H1 (cell line): ENCODE measurements at regions not wholly inside any gene's neighbourhood (a gene's known extent, or its start where the extent isn't known, plus 50 kb on each side); places are given as distances from the start of the nearest gene placed in this dataset.

ENCODE experiments used
- CTCF ChIA-PET: fragments of 300-600 bp; sonication (Branson Sonifier 250); formaldehyde crosslinking; loops from one replicate; lab custom pipeline; 2021; ENCODE audit not compliant: partially characterized antibody; lab: Charles Lee
- POLR2A ChIA-PET: fragments of 300-600 bp; sonication (Branson Sonifier 250); formaldehyde crosslinking; loops from one replicate; lab custom pipeline; 2021; ENCODE audit warnings: inconsistent platforms; ENCODE audit not compliant: partially characterized antibody; lab: Charles Lee
- DNase-seq, 2 experiments: peaks; one replicate each; pipeline versions ENCODE4 v3.0.0 to v3.0.0-alpha.2; 2010 to 2022; ENCODE audit warnings: low spot score in 2 of 2, low read depth in 1 of 2, mixed read lengths in 1 of 2
- FAIRE-seq: peaks from 2 replicates; lab custom pipeline; 2011; peaks lifted over from hg19 to GRCh38; lab: Jason Lieb, UNC
- H2AFZ ChIP-seq: 2 replicates; pipeline ENCODE4 v1.8.1; 2012; ENCODE audit warnings: low read length, inconsistent platforms
- H2AK5ac ChIP-seq: 2 replicates; pipeline ENCODE4 v1.6.1; 2013; ENCODE audit warnings: low read depth, low read length
- H2BK120ac ChIP-seq: replicated peaks from 2 replicates; pipeline ENCODE3; 2013; ENCODE audit warnings: low read depth, low read length, inconsistent platforms
- H2BK12ac ChIP-seq: 2 replicates; pipeline ENCODE4 v1.6.1; 2013; ENCODE audit warnings: low read depth, low read length
- H2BK15ac ChIP-seq: 2 replicates; pipeline ENCODE4 v1.6.1; 2013; ENCODE audit warnings: low read length
- H2BK20ac ChIP-seq: 2 replicates; pipeline ENCODE4 v1.6.1; 2013; ENCODE audit warnings: low read length
- H2BK5ac ChIP-seq: 2 replicates; pipeline ENCODE4 v1.6.1; 2013; ENCODE audit warnings: low read depth, low read length
- H3K14ac ChIP-seq: 2 replicates; pipeline ENCODE4 v1.6.1; 2013; ENCODE audit warnings: inconsistent platforms; ENCODE audit not compliant: insufficient read length
- H3K18ac ChIP-seq: 2 replicates; pipeline ENCODE4 v1.6.1; 2013; ENCODE audit warnings: low read length; ENCODE audit errors: extremely low read depth
- H3K23ac ChIP-seq: 2 replicates; pipeline ENCODE4 v1.6.1; 2013; ENCODE audit warnings: inconsistent platforms; ENCODE audit not compliant: insufficient read length
- H3K23me2 ChIP-seq: 2 replicates; pipeline ENCODE4 v1.6.1; 2013; ENCODE audit warnings: low read depth, low read length
- H3K27ac ChIP-seq: 2 replicates; pipeline ENCODE4 v1.6.1; 2011; ENCODE audit warnings: low read depth, low read length, inconsistent platforms
- H3K27me3 ChIP-seq, 4 experiments: replicated peaks in 1 of 4; 1 replicate in 1 of 4; 2 replicates in 3 of 4; pipeline versions ENCODE4 v1.6.1 to v1.8.1; 2011 to 2013; ENCODE audit warnings: low read length in 3 of 4, mild to moderate bottlenecking in 3 of 4, inconsistent platforms in 2 of 4, mixed read lengths in 2 of 4, moderate library complexity in 1 of 4; ENCODE audit not compliant: control insufficient read depth in 3 of 4, insufficient read depth in 3 of 4; ENCODE audit errors: extremely low read depth in 1 of 4
- H3K36me3 ChIP-seq, 4 experiments: 2 replicates each; pipeline versions ENCODE4 v1.6.1 to v1.8.1; 2011 to 2013; ENCODE audit warnings: mild to moderate bottlenecking in 4 of 4, low read length in 3 of 4, moderate library complexity in 2 of 4, control low read depth in 1 of 4, inconsistent platforms in 1 of 4; ENCODE audit not compliant: insufficient read depth in 4 of 4, control insufficient read depth in 2 of 4
- H3K4ac ChIP-seq: replicated peaks from 2 replicates; pipeline ENCODE3; 2013; ENCODE audit warnings: low read length, low read depth, mixed read lengths, inconsistent platforms; ENCODE audit not compliant: insufficient read length
- H3K4me1 ChIP-seq, 4 experiments: replicated peaks in 1 of 4; 1 replicate in 1 of 4; 2 replicates in 3 of 4; pipeline versions ENCODE4 v1.6.1 to v1.8.1; 2011 to 2013; ENCODE audit warnings: low read length in 3 of 4, inconsistent platforms in 2 of 4, mixed read lengths in 1 of 4; ENCODE audit not compliant: insufficient read depth in 4 of 4, control insufficient read depth in 3 of 4
- H3K4me2 ChIP-seq, 2 experiments: 2 replicates each; pipeline versions ENCODE4 v1.6.1 to v1.8.1; 2011 to 2013; ENCODE audit warnings: low read depth in 2 of 2, low read length in 2 of 2, control low read depth in 1 of 2, inconsistent platforms in 1 of 2, mild to moderate bottlenecking in 1 of 2; ENCODE audit not compliant: insufficient read depth in 1 of 2
- H3K4me3 ChIP-seq, 4 experiments: fragments of 200-600, 300-600 bp in 1 of 4; sonication (generic), shearing (Covaris generic), sonication (Bioruptor Twin) in 1 of 4; 2 replicates each; pipeline versions ENCODE4 v1.5.1 to v1.8.1; 2011 to 2016; ENCODE audit warnings: low read length in 4 of 4, low read depth in 3 of 4, control low read depth in 2 of 4, inconsistent platforms in 2 of 4, mild to moderate bottlenecking in 2 of 4, mixed read lengths in 1 of 4, moderate library complexity in 1 of 4; ENCODE audit not compliant: insufficient read depth in 2 of 4; ENCODE audit errors: extremely low read depth in 1 of 4
- H3K56ac ChIP-seq: replicated peaks from 2 replicates; pipeline ENCODE3; 2013; ENCODE audit warnings: low read depth, mild to moderate bottlenecking, mixed read lengths, low read length, inconsistent platforms; ENCODE audit not compliant: insufficient read length
- H3K79me1 ChIP-seq: 2 replicates; pipeline ENCODE4 v1.6.1; 2013; ENCODE audit warnings: low read depth, low read length, control low read depth
- H3K79me2 ChIP-seq, 2 experiments: 2 replicates each; pipeline versions ENCODE4 v1.6.1 to v1.8.1; 2012 to 2013; ENCODE audit warnings: low read length in 2 of 2, mild to moderate bottlenecking in 2 of 2, inconsistent platforms in 1 of 2; ENCODE audit not compliant: insufficient read depth in 2 of 2, control insufficient read depth in 1 of 2
- H3K9ac ChIP-seq, 4 experiments: replicated peaks in 1 of 4; 1 replicate in 1 of 4; 2 replicates in 3 of 4; pipeline versions ENCODE4 v1.6.1 to v1.8.1; 2011 to 2013; ENCODE audit warnings: low read depth in 3 of 4, low read length in 3 of 4, control low read depth in 2 of 4, mild to moderate bottlenecking in 2 of 4, moderate library complexity in 2 of 4, inconsistent platforms in 1 of 4; ENCODE audit errors: extremely low read depth in 1 of 4
- H3K9me3 ChIP-seq, 2 experiments: 2 replicates each; pipeline versions ENCODE4 v1.6.1 to v1.8.1; 2012 to 2013; ENCODE audit warnings: mild to moderate bottlenecking in 2 of 2, moderate library complexity in 2 of 2, control low read depth in 1 of 2, inconsistent platforms in 1 of 2, low read depth in 1 of 2, low read length in 1 of 2, mixed read lengths in 1 of 2; ENCODE audit not compliant: insufficient read depth in 2 of 2
- H4K20me1 ChIP-seq, 2 experiments: replicated peaks in 1 of 2; 2 replicates each; pipeline versions ENCODE3 to v1.8.1; 2011 to 2013; ENCODE audit warnings: inconsistent platforms in 2 of 2, low read length in 2 of 2, mild to moderate bottlenecking in 1 of 2; ENCODE audit not compliant: insufficient read depth in 2 of 2, control insufficient read depth in 1 of 2
- H4K5ac ChIP-seq: 2 replicates; pipeline ENCODE4 v1.6.1; 2013; ENCODE audit warnings: low read length, low read depth, mixed read lengths, inconsistent platforms; ENCODE audit not compliant: insufficient read length
- H4K8ac ChIP-seq: 2 replicates; pipeline ENCODE4 v1.8.0; 2013; ENCODE audit warnings: mild to moderate bottlenecking, moderate library complexity, low read length, inconsistent platforms; ENCODE audit not compliant: insufficient read depth; ENCODE audit errors: extremely low read depth
- H4K91ac ChIP-seq: replicated peaks from 2 replicates; pipeline ENCODE3; 2013; ENCODE audit warnings: low read length, mixed read lengths, inconsistent platforms; ENCODE audit not compliant: insufficient read length
- GABPA ChIP-seq: IDR thresholded peaks from 2 replicates; pipeline ENCODE4 v1.6.1; 2011; ENCODE audit warnings: mild to moderate bottlenecking, low read length, moderate library complexity, borderline replicate concordance; ENCODE audit not compliant: insufficient read depth
- JUND ChIP-seq: IDR thresholded peaks from 2 replicates; pipeline ENCODE4 v1.6.1; 2011; ENCODE audit warnings: mild to moderate bottlenecking, improper control_type of control experiment, low read length
- KDM4A ChIP-seq: IDR thresholded peaks from one replicate; pipeline ENCODE4 v1.7.1; 2012; ENCODE audit warnings: low read depth, mild to moderate bottlenecking, moderate library complexity, low read length, inconsistent platforms; ENCODE audit not compliant: severe bottlenecking
- NRF1 ChIP-seq: IDR thresholded peaks from 2 replicates; pipeline ENCODE4 v1.6.1; 2011; ENCODE audit warnings: mild to moderate bottlenecking, low read depth, low read length, improper control_type of control experiment
- RNF2 ChIP-seq: fragments of 200-900, 300-1000 bp; sonication (generic); IDR thresholded peaks from 2 replicates; pipeline ENCODE4 v1.7.1; 2016; ENCODE audit warnings: borderline replicate concordance, low read depth, mild to moderate bottlenecking, antibody characterized with exemption, low read length; ENCODE audit not compliant: poor library complexity, severe bottlenecking; ENCODE audit errors: missing control alignments
- SP1 ChIP-seq: IDR thresholded peaks from 2 replicates; pipeline ENCODE4 v1.6.1; 2011; ENCODE audit warnings: low read depth, low read length
- SP4 ChIP-seq: IDR thresholded peaks from 2 replicates; pipeline ENCODE4 v1.6.1; 2012; ENCODE audit warnings: low read length, inconsistent platforms
- SUZ12 ChIP-seq: fragments of 200-600 bp; sonication (generic); IDR thresholded peaks from 2 replicates; pipeline ENCODE4 v1.6.1; 2012; ENCODE audit warnings: mild to moderate bottlenecking, inconsistent platforms, low read length, moderate library complexity, mixed read lengths
- TAF7 ChIP-seq: optimal IDR thresholded peaks from 2 replicates; pipeline ENCODE3; 2011; ENCODE audit warnings: low read depth, mild to moderate bottlenecking, inconsistent platforms, low read length, moderate library complexity, borderline replicate concordance
- YY1 ChIP-seq: IDR thresholded peaks from 2 replicates; pipeline ENCODE4 v1.6.1; 2011; ENCODE audit warnings: low read depth, mild to moderate bottlenecking, low read length
- WGBS, 2 experiments: shearing (Covaris generic) in 1 of 2; methylation state at CpG; one replicate each; pipeline versions ENCODE4 v1.1.6 to v1.1.7; 2013 to 2015; ENCODE audit warnings: low lambda C conversion rate in 2 of 2, mixed read lengths in 2 of 2, inconsistent platforms in 1 of 2, low coverage in 1 of 2, missing lambda C conversion rate in 1 of 2; ENCODE audit not compliant: insufficient replicate concordance in 2 of 2, insufficient coverage in 1 of 2, insufficient read length in 1 of 2; ENCODE audit errors: extremely low coverage in 1 of 2, missing lambda C conversion rate in 1 of 2; 5-methylcytosine and 5-hydroxymethylcytosine counted together
- TF ChIP-seq, protein P1 (sequence below), 3 experiments: IDR thresholded peaks; 1 replicate in 2 of 3; 2 replicates in 1 of 3; pipeline versions ENCODE4 v1.5.1 to v1.6.1; 2011; ENCODE audit warnings: low read length in 3 of 3, mild to moderate bottlenecking in 3 of 3, inconsistent platforms in 2 of 3, low read depth in 1 of 3, moderate library complexity in 1 of 3; ENCODE audit not compliant: insufficient read depth in 1 of 3; ENCODE audit errors: control extremely low read depth in 1 of 3

DNA sequence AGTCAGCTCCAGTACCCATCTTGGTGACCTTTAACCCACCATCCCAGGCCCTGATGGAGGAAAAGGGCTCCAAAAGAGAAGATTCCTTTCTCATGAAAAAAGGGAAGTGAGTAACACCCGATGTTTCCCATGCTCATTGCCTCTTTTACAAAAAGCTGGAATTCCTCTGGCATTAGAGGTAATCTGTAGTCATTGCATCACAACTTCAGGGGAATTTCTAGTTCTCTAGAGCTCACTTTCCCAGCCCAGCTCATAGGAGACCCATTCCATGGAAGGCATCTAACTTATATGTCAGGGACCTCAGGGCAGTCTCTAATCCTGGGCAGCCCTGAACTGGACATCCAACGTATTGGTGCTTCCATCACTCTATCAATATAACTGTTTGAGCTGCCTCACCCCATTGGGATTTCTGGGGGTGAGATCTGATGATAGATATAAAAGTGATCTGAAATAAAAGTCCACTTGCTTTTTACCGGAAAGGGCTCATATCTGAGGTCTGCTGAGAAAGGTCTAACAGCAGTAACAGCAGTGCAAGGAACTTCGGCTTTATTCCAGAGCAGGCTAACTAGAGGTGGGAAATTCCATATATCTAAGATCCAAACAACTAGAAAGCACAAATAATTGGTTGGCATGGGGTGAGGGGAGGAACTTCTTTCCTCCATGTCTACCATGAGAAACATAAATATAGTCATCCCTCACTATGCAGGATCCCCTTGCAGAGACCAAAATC is 106.1 kb downstream of the ETAA1 start:
- Histone ChIP-seq H2BK120ac (no peak overlapping the region), H3K4me2 (no peak overlapping the region), H2BK15ac (no peak overlapping the region), H3K27ac (no peak overlapping the region), H3K9me3 (no peaks in the 10 kb centered on the region), H3K4ac (no peak overlapping the region), H3K56ac (no peak overlapping the region), H3K9ac (no peak overlapping the region), H4K91ac (no peak overlapping the region), H3K14ac (no peak overlapping the region), H4K20me1 (no peaks in the 10 kb centered on the region), H2BK5ac (no peak overlapping the region), H3K23ac (no peak overlapping the region), H2AK5ac (no peak overlapping the region), H3K4me1 (no peaks in the 10 kb centered on the region), H3K4me3 (no peak overlapping the region), H3K36me3 (no peaks in the 10 kb centered on the region), H4K8ac (no peak overlapping the region), H3K79me2 (no peaks in the 10 kb centered on the region), H2BK12ac (no peak overlapping the region), H3K27me3 (no peaks in the 10 kb centered on the region), H3K79me1 (no peaks in the 10 kb centered on the region), H2BK20ac (no peak overlapping the region), H4K5ac (no peak overlapping the region), H3K23me2 (no peaks in the 10 kb centered on the region), H3K18ac (no peak overlapping the region), H2AFZ (no peak overlapping the region)
- CTCF ChIA-PET = no interaction called here
- POLR2A ChIA-PET = no interaction called here
- FAIRE-seq = no peak
- 86% methylated on average over 4 of the region's 4 CpGs; no CpG with 5 or more reads in 1 of the 2 experiments for WGBS, 2 experiments
- DNase-seq = no peak
- TF ChIP-seq YY1 (no peak), NRF1 (no peak), KDM4A (no peak), SP4 (no peak), SUZ12 (no peak), JUND (no peak), TAF7 (no peak), RNF2 (no peak), GABPA (no peak), SP1 (no peak)
- TF ChIP-seq, protein P1, sequence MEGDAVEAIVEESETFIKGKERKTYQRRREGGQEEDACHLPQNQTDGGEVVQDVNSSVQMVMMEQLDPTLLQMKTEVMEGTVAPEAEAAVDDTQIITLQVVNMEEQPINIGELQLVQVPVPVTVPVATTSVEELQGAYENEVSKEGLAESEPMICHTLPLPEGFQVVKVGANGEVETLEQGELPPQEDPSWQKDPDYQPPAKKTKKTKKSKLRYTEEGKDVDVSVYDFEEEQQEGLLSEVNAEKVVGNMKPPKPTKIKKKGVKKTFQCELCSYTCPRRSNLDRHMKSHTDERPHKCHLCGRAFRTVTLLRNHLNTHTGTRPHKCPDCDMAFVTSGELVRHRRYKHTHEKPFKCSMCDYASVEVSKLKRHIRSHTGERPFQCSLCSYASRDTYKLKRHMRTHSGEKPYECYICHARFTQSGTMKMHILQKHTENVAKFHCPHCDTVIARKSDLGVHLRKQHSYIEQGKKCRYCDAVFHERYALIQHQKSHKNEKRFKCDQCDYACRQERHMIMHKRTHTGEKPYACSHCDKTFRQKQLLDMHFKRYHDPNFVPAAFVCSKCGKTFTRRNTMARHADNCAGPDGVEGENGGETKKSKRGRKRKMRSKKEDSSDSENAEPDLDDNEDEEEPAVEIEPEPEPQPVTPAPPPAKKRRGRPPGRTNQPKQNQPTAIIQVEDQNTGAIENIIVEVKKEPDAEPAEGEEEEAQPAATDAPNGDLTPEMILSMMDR (IDR thresholded peaks at IDR 0.05; ENCODE audit: control extremely low read depth in 1 of 3, insufficient read depth in 1 of 3, low read depth in 1 of 3, low read length in 3 of 3) = no peak
